Fibroblast of lung (primary cell): ENCODE measurements at regions not wholly inside any gene's neighbourhood (a gene's known extent, or its start where the extent isn't known, plus 50 kb on each side); places are given as distances from the start of the nearest gene placed in this dataset.

Source experiments
- EZH2 ChIP-seq: IDR thresholded peaks from 2 replicates; pipeline ENCODE4 v1.5.1; 2012; ENCODE audit warnings: low read length, control low read depth, mild to moderate bottlenecking; ENCODE audit errors: missing control alignments
- TF ChIP-seq, protein P1 (sequence below), 2 donors: IDR thresholded peaks in 1 of 2; conservative IDR thresholded peaks in 1 of 2; 1 replicate in 1 of 2; 2 replicates in 1 of 2; pipeline ENCODE4 v1.5.1; 2011 to 2012; ENCODE audit warnings: low read length in 2 of 2, control low read depth in 1 of 2, inconsistent platforms in 1 of 2, low read depth in 1 of 2, mild to moderate bottlenecking in 1 of 2

- TF ChIP-seq, protein P1, sequence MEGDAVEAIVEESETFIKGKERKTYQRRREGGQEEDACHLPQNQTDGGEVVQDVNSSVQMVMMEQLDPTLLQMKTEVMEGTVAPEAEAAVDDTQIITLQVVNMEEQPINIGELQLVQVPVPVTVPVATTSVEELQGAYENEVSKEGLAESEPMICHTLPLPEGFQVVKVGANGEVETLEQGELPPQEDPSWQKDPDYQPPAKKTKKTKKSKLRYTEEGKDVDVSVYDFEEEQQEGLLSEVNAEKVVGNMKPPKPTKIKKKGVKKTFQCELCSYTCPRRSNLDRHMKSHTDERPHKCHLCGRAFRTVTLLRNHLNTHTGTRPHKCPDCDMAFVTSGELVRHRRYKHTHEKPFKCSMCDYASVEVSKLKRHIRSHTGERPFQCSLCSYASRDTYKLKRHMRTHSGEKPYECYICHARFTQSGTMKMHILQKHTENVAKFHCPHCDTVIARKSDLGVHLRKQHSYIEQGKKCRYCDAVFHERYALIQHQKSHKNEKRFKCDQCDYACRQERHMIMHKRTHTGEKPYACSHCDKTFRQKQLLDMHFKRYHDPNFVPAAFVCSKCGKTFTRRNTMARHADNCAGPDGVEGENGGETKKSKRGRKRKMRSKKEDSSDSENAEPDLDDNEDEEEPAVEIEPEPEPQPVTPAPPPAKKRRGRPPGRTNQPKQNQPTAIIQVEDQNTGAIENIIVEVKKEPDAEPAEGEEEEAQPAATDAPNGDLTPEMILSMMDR (conservative IDR thresholded peaks at IDR 0.05 in 1 of 2, IDR thresholded peaks at IDR 0.05 in 1 of 2; ENCODE audit: low read depth in 1 of 2, low read length in 2 of 2), result no peak
- no peak for TF ChIP-seq EZH2
These were observed 56.8 kb downstream of the UTRN start for GRCh38 chr6:144341831-144342527.
